ENCODE measurements at regions not wholly inside any gene's neighbourhood (a gene's known extent, or its start where the extent isn't known, plus 50 kb on each side); places are given as distances from the start of the nearest gene placed in this dataset.

GRCh38 chr9:31140316-31140715 lies 1244.1 kb upstream of the ACO1 start:
- TF ChIP-seq SIN3A (IDR thresholded peaks at IDR 0.05; ENCODE audit: borderline replicate concordance, insufficient read depth, low read depth, low read length) (no peak), POLR2AphosphoS5 (IDR thresholded peaks at IDR 0.05; ENCODE audit: low read depth, low read length) (no peak), CTCF (IDR thresholded peaks at IDR 0.05) (peak; percentile 38; the same call in 1 of the 2 replicates)
